ENCODE measurements at regions not wholly inside any gene's neighbourhood (a gene's known extent, or its start where the extent isn't known, plus 50 kb on each side); places are given as distances from the start of the nearest gene placed in this dataset.

GRCh38 chr7:79977481-79977880 lies 157.2 kb upstream of the GNAI1 start:
- no peak for TF ChIP-seq POLR2AphosphoS5 (IDR thresholded peaks at IDR 0.05; ENCODE audit: borderline replicate concordance, low read depth, low read length)
- TF ChIP-seq FOXP2 (optimal IDR thresholded peaks at IDR 0.05; ENCODE audit: control extremely low read depth, extremely low read length, insufficient read depth): no peak
